HUES48 (cell line): ENCODE measurements at regions not wholly inside any gene's neighbourhood (a gene's known extent, or its start where the extent isn't known, plus 50 kb on each side); places are given as distances from the start of the nearest gene placed in this dataset.

ENCODE experiments used
- H3K27ac ChIP-seq: one replicate; pipeline ENCODE4 v1.7.0; 2013; ENCODE audit warnings: low read depth, low read length, inconsistent platforms
- H3K27me3 ChIP-seq: 2 replicates; pipeline ENCODE4 v1.6.1; 2013; ENCODE audit warnings: mild to moderate bottlenecking, low read length; ENCODE audit not compliant: control insufficient read depth, insufficient read depth
- H3K36me3 ChIP-seq: 2 replicates; pipeline ENCODE4 v1.6.1; 2013; ENCODE audit warnings: low read length; ENCODE audit not compliant: control insufficient read depth, insufficient read depth
- H3K4me1 ChIP-seq: 2 replicates; pipeline ENCODE4 v1.6.1; 2013; ENCODE audit warnings: mild to moderate bottlenecking, low read length; ENCODE audit not compliant: control insufficient read depth, insufficient read depth
- H3K4me3 ChIP-seq: 2 replicates; pipeline ENCODE4 v1.5.1; 2013; ENCODE audit warnings: mild to moderate bottlenecking, low read depth, low read length
- H3K9ac ChIP-seq: 2 replicates; pipeline ENCODE4 v1.6.1; 2013; ENCODE audit warnings: mild to moderate bottlenecking, low read depth, low read length, moderate library complexity
- H3K9me3 ChIP-seq: 2 replicates; pipeline ENCODE4 v1.6.1; 2013; ENCODE audit warnings: low read length; ENCODE audit not compliant: control insufficient read depth, insufficient read depth

- Histone ChIP-seq H3K36me3 (no peaks in the 10 kb centered on the region), H3K27me3 (no peaks in the 10 kb centered on the region), H3K9ac (no peak overlapping the region), H3K27ac (no peak overlapping the region), H3K9me3 (no peaks in the 10 kb centered on the region; the same call in none of the 2 replicates), H3K4me1 (no peaks in the 10 kb centered on the region), H3K4me3 (no peak overlapping the region)
Measured at GRCh38 chr9:109549386-109549785, 51.3 kb upstream of the PTPN3 start.

GRCh38 chr9:109551651-109552050 is 53.5 kb upstream of the PTPN3 start:
- Histone ChIP-seq H3K27ac (no peak overlapping the region), H3K9me3 (no peaks in the 10 kb centered on the region; the same call in 1 of the 2 replicates), H3K4me1 (peaks cover 16% of the 10 kb centered on the region), H3K9ac (no peak overlapping the region), H3K27me3 (no peaks in the 10 kb centered on the region), H3K4me3 (no peak overlapping the region), H3K36me3 (no peaks in the 10 kb centered on the region)

- Histone ChIP-seq H3K4me1 (peaks cover 25% of the 10 kb centered on the region), H3K9me3 (no peaks in the 10 kb centered on the region), H3K9ac (no peak overlapping the region), H3K4me3 (no peak overlapping the region), H3K27me3 (no peaks in the 10 kb centered on the region), H3K27ac (peak overlapping the region; percentile 46), H3K36me3 (no peaks in the 10 kb centered on the region)
Measured at GRCh38 chr9:109555215-109555614, 57.1 kb upstream of the PTPN3 start.

- H3K4me1 ChIP-seq = peaks cover 25% of the 10 kb centered on the region
- no peaks in the 10 kb centered on the region for H3K36me3 ChIP-seq
- H3K27me3 ChIP-seq = no peaks in the 10 kb centered on the region
- H3K27ac ChIP-seq = peak overlapping the region; percentile 46
- no peaks in the 10 kb centered on the region for H3K9me3 ChIP-seq
- H3K4me3 ChIP-seq = no peak overlapping the region
- H3K9ac ChIP-seq = no peak overlapping the region
Measured at GRCh38 chr9:109556061-109556460, 58.0 kb upstream of the PTPN3 start.

GRCh38 chr9:109556786-109557185 is 58.7 kb upstream of the PTPN3 start:
- Histone ChIP-seq H3K4me3 (no peak overlapping the region), H3K36me3 (no peaks in the 10 kb centered on the region), H3K9me3 (no peaks in the 10 kb centered on the region), H3K27ac (no peak overlapping the region), H3K4me1 (peaks cover 25% of the 10 kb centered on the region), H3K27me3 (no peaks in the 10 kb centered on the region), H3K9ac (no peak overlapping the region)

- no peak overlapping the region for H3K4me3 ChIP-seq
- H3K4me1 ChIP-seq = peaks cover 25% of the 10 kb centered on the region
- H3K9me3 ChIP-seq = no peaks in the 10 kb centered on the region
- H3K27ac ChIP-seq = no peak overlapping the region
- no peaks in the 10 kb centered on the region for H3K36me3 ChIP-seq
- no peaks in the 10 kb centered on the region for H3K27me3 ChIP-seq
- H3K9ac ChIP-seq = no peak overlapping the region
Measured at GRCh38 chr9:109557481-109557880, 59.4 kb upstream of the PTPN3 start.

GRCh38 chr9:109558718-109559151 is 60.6 kb upstream of the PTPN3 start:
- no peak overlapping the region for H3K27ac ChIP-seq
- H3K9me3 ChIP-seq = no peaks in the 10 kb centered on the region
- H3K36me3 ChIP-seq = no peaks in the 10 kb centered on the region
- H3K27me3 ChIP-seq = no peaks in the 10 kb centered on the region
- no peak overlapping the region for H3K4me3 ChIP-seq
- peaks cover 25% of the 10 kb centered on the region for H3K4me1 ChIP-seq
- no peak overlapping the region for H3K9ac ChIP-seq

GRCh38 chr9:109560470-109561132 is 62.5 kb upstream of the PTPN3 start:
- Histone ChIP-seq H3K9ac (no peak overlapping the region), H3K36me3 (no peaks in the 10 kb centered on the region), H3K4me1 (peaks cover 20% of the 10 kb centered on the region), H3K27me3 (no peaks in the 10 kb centered on the region), H3K27ac (no peak overlapping the region), H3K4me3 (no peak overlapping the region), H3K9me3 (no peaks in the 10 kb centered on the region)

GRCh38 chr9:109561137-109561536 is 63.0 kb upstream of the PTPN3 start:
- Histone ChIP-seq H3K36me3 (no peaks in the 10 kb centered on the region), H3K27ac (no peak overlapping the region), H3K4me3 (no peak overlapping the region), H3K4me1 (peaks cover 14% of the 10 kb centered on the region), H3K9ac (no peak overlapping the region), H3K27me3 (no peaks in the 10 kb centered on the region), H3K9me3 (no peaks in the 10 kb centered on the region)

GRCh38 chr9:109568089-109568488 is 70.0 kb upstream of the PTPN3 start:
- no peaks in the 10 kb centered on the region for H3K4me1 ChIP-seq
- H3K9ac ChIP-seq = no peak overlapping the region
- no peak overlapping the region for H3K27ac ChIP-seq
- H3K4me3 ChIP-seq = no peak overlapping the region
- no peaks in the 10 kb centered on the region for H3K27me3 ChIP-seq
- no peaks in the 10 kb centered on the region for H3K9me3 ChIP-seq
- H3K36me3 ChIP-seq = no peaks in the 10 kb centered on the region

GRCh38 chr9:109568568-109569210 is 70.6 kb upstream of the PTPN3 start:
- H3K4me3 ChIP-seq = no peak overlapping the region
- H3K9me3 ChIP-seq = no peaks in the 10 kb centered on the region
- H3K9ac ChIP-seq = no peak overlapping the region
- no peaks in the 10 kb centered on the region for H3K4me1 ChIP-seq
- no peaks in the 10 kb centered on the region for H3K27me3 ChIP-seq
- no peak overlapping the region for H3K27ac ChIP-seq
- no peaks in the 10 kb centered on the region for H3K36me3 ChIP-seq
